ENCODE measurements at regions not wholly inside any gene's neighbourhood (a gene's known extent, or its start where the extent isn't known, plus 50 kb on each side); places are given as distances from the start of the nearest gene placed in this dataset.
"Not testable (repeated sequence)": the region's sequence is repeated elsewhere in the genome, so short reads cannot be mapped to it uniquely, and the experiment has no call there.

- no peak for DNase-seq
These were observed 151.7 kb upstream of the ASB18 start for GRCh38 chr2:236415684-236416444.

- no peak for DNase-seq
These were observed 152.5 kb upstream of the ACKR3 start for GRCh38 chr2:236417150-236417549.

GRCh38 chr2:236430584-236430983 lies 139.0 kb upstream of the ACKR3 start:
- DNase-seq, result no peak

- DNase-seq, result no peak
These were observed 135.0 kb upstream of the ACKR3 start for GRCh38 chr2:236434593-236434992.

GRCh38 chr2:236440110-236440881 lies 129.3 kb upstream of the ACKR3 start:
- no peak for DNase-seq

GRCh38 chr2:236444187-236444586 lies 125.4 kb upstream of the ACKR3 start:
- no peak for DNase-seq

- DNase-seq, result no peak
These were observed 123.9 kb upstream of the ACKR3 start for GRCh38 chr2:236445678-236446077.

- DNase-seq, result no peak
These were observed 123.1 kb upstream of the ACKR3 start for GRCh38 chr2:236446521-236446920.

GRCh38 chr2:236449167-236449761 lies 120.4 kb upstream of the ACKR3 start:
- no peak for DNase-seq

GRCh38 chr2:236452238-236452637 lies 117.4 kb upstream of the ACKR3 start:
- DNase-seq, result no peak

- no peak for DNase-seq
These were observed 115.5 kb upstream of the ACKR3 start for GRCh38 chr2:236454076-236454475.

GRCh38 chr2:236459393-236459792 lies 110.2 kb upstream of the ACKR3 start:
- no peak for DNase-seq

GRCh38 chr2:236464140-236464539 lies 105.5 kb upstream of the ACKR3 start:
- no peak for DNase-seq

GRCh38 chr2:236472720-236473495 lies 96.7 kb upstream of the ACKR3 start:
- DNase-seq, result no peak

- no peak for DNase-seq
These were observed 95.9 kb upstream of the ACKR3 start for GRCh38 chr2:236473691-236474090.

GRCh38 chr2:236479814-236480213 lies 89.8 kb upstream of the ACKR3 start:
- DNase-seq, result no peak

GRCh38 chr2:236483102-236483501 lies 86.5 kb upstream of the ACKR3 start:
- DNase-seq, result no peak

GRCh38 chr2:236485519-236485918 lies 84.1 kb upstream of the ACKR3 start:
- no peak for DNase-seq

- not testable (repeated sequence) for DNase-seq
These were observed 80.5 kb upstream of the ACKR3 start for GRCh38 chr2:236489083-236489482.

GRCh38 chr2:236489895-236490404 lies 79.7 kb upstream of the ACKR3 start:
- no peak for DNase-seq

- DNase-seq, result no peak
These were observed 73.3 kb upstream of the ACKR3 start for GRCh38 chr2:236496340-236496739.

- DNase-seq, result no peak
These were observed 71.3 kb upstream of the ACKR3 start for GRCh38 chr2:236498369-236498768.
